Bone marrow (tissue), 2 donors: ENCODE measurements at regions not wholly inside any gene's neighbourhood (a gene's known extent, or its start where the extent isn't known, plus 50 kb on each side); places are given as distances from the start of the nearest gene placed in this dataset.
"Not testable (repeated sequence)": the region's sequence is repeated elsewhere in the genome, so short reads cannot be mapped to it uniquely, and the experiment has no call there.

Source experiments
- DNase-seq, 2 donors: peaks; one replicate each; lab custom pipeline; 2025; lab: John Stamatoyannopoulos, UW

DNA sequence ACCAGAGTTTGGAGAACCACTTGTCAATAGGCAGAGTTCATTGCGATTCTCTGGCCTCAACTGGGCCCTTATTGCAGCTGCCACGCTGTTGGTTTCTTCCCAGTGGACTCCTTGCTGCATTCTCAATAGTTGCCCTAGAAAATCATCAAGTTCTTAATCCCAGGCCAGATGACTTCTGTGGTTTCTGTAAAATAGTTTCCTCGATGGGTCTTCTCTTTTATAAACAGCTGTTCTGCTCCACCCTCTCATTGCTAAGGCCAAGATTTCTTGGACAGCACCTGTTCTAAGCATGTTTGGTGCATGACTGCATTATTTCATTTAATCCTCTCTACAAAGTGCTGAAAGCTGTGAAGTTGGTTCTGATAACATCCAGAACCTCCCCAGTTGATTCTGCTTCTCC lies 131.0 kb downstream of the BCL2L11 start:
- no peak for DNase-seq

GRCh38 chr2:111252436-111252835 lies 131.7 kb downstream of the BCL2L11 start:
- DNase-seq, result no peak

DNA sequence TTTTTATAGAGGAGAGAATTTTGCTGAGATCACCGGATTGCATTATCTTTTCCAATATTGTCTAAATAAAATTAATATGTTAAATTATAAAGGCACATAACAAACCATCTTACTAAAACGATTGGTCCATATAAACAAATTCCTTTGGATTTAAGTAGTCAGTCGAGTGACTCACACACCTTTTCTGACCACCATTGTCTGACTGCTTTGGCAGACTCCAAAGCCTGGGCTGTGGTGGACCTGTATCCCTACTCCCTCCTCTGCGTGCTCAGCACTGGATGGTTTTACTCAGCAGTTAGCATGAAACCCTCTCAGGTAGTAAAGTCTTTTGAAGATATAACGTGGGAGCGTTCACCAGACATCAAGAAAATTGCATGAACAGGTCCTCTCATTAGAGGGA lies 134.2 kb downstream of the BCL2L11 start:
- DNase-seq, result not testable (repeated sequence)

DNA sequence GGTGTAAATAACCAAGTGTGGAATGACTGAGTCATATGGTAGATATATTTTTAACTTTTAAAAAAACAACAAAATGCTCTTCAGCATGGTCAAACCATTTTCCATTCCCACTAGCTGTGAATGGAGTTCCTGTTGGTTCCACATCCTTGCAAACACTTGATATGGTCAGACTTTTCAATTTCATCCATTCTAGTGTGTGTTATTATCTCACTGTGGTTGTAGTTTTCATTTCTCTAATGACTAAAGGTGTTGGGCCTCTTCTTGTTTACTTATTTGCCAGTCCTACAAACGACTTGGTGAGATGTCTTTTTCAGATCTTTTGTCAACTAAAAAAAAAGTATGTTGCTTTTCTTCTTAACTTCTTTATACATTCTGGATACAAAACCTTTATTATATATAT lies 135.9 kb downstream of the BCL2L11 start:
- not testable (repeated sequence) for DNase-seq

DNA sequence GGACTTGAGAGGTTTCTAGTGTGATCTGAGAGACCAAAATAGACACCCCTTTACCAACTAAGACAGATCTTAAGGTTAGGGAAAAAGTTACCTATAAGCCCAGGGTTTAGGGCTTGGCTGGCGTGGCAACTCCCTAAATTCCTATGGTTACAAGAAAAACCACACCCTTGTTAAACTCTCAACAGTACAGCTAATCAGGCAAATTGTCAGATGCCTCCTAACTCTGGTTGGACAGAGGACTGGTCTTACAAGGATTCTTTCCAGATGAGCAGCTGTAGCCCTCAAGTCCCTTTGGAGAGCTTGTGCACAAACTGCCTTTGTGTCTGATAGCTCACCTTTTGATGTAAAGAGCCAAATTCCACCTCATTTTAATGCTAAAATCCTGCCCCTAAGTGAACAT lies 136.9 kb downstream of the BCL2L11 start:
- DNase-seq, result not testable (repeated sequence)

GRCh38 chr2:111258318-111258717 lies 137.6 kb downstream of the BCL2L11 start:
- not testable (repeated sequence) for DNase-seq

DNA sequence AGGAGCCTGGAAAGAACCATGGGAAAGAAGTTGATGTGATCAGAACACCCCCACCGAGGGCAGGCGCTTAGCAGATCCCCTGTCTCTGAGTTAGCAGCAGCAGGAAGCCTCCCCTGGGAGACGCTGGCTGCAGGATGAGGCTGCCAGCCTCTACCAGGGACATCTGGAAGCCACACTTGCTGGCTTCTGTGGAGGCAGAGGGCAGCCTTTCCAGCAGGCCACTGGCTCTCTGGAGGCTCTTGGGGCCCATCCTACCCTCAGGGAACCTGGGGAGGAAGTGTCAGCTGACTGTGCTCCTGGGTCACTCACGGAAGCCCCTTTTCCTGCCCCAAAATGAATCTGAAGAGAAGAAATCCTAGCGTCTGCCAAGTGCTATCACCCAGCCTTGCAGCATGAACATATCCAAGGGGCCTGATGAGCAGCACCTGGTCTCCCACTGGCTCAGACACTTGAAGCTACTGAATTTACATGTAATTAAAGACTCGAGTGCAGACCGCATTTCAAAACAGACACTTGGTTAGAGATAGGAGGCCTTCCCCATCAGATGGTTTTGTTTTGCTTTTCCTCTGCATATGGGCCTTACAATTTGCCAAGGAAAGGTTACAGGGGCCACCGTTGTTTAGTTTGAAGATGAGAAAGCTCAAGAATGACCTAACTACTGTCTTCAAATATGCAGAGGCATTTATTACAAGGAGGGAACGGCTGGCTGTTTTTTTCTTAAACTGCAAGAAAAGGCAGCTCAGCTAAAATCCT lies 142.1 kb downstream of the BCL2L11 start:
- not testable (repeated sequence) for DNase-seq

- DNase-seq, result not testable (repeated sequence)
Observed at GRCh38 chr2:111263380-111264017, 142.8 kb downstream of the BCL2L11 start.

- DNase-seq, result not testable (repeated sequence)
Observed at GRCh38 chr2:111264956-111265355, 144.2 kb downstream of the BCL2L11 start.

GRCh38 chr2:111266556-111266955 lies 145.8 kb downstream of the BCL2L11 start:
- not testable (repeated sequence) for DNase-seq

- DNase-seq, result not testable (repeated sequence)
Observed at GRCh38 chr2:111267038-111267437, 146.3 kb downstream of the BCL2L11 start.

- not testable (repeated sequence) for DNase-seq
Observed at GRCh38 chr2:111269761-111270323, 149.1 kb downstream of the BCL2L11 start.

DNA sequence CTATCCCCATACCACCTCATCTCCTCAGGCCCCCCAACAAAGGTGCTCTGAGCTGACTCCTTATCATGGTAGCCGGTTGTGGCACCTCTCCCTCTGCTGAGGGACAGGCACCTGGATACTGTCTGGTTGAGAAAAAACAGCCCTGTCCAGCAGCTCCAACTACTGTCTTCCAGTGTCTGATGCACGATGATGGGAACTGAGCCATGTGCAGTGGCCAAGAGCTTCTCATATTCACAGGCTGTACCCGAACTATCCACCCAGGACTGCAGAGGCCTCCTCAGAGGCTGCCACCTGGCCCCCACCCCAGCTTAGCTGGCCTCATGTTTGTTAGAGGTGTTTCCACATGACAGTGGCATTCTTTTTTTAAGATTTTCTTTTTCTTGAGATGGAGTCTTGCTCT lies 149.9 kb downstream of the BCL2L11 start:
- DNase-seq, result not testable (repeated sequence)

DNA sequence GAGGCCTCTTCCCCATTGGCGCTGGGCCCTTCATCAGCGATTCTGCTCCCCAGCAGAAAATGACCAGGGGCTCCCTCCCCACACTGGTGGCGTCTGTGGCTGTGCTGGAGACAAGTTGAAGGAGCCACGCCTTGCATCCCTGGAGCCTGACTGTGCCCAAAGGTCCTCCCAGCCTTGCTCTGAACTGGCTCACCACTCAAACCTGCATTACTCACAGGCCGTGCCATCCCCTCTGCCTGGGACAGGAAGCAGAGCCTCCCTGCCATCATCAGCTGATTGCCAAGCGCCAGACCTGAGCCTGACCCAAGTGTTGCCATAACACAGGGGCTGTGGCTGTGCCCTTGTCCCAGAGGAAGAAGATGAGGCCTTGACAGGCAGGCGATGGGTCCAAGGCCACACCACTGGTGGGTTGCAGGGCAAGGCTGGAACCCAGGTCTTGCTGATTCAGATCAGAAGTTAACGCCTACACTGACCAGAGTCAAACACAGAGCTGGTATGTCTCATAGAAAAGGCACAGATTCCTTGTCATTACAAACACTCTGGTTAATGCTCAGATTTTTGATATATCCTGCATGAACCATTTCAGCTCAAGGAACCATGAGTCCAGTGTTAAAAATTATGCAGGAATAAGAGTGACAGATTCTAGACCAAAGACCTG lies 151.1 kb downstream of the BCL2L11 start:
- not testable (repeated sequence) for DNase-seq

GRCh38 chr2:111273007-111273406 lies 152.3 kb downstream of the BCL2L11 start:
- DNase-seq, result not testable (repeated sequence)

- DNase-seq, result not testable (repeated sequence)
Observed at GRCh38 chr2:111275047-111275853, 154.5 kb downstream of the BCL2L11 start.

GRCh38 chr2:111275854-111276171 lies 155.1 kb downstream of the BCL2L11 start:
- not testable (repeated sequence) for DNase-seq

DNA sequence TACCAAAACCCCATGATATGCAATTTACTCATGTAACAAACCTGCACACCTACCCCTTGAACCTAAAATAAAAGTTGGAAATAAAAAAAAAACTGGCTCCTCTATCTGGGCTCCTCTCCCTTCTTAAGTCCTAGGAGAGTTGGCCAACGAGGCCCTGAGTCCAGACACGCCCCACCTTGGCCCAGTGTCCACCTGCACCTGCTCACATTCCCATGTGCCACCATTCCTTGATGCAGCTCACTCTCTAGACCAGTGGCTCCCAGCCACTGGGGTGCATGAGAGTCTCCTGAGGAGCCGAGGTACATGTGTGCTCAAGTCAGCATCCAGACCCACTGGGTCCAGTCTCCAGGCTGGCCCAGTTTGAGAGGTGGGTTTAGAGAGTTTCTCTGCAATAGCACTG lies 157.4 kb downstream of the BCL2L11 start:
- DNase-seq, result not testable (repeated sequence)

- not testable (repeated sequence) for DNase-seq
Observed at GRCh38 chr2:111280709-111281286, 160.1 kb downstream of the BCL2L11 start.

DNA sequence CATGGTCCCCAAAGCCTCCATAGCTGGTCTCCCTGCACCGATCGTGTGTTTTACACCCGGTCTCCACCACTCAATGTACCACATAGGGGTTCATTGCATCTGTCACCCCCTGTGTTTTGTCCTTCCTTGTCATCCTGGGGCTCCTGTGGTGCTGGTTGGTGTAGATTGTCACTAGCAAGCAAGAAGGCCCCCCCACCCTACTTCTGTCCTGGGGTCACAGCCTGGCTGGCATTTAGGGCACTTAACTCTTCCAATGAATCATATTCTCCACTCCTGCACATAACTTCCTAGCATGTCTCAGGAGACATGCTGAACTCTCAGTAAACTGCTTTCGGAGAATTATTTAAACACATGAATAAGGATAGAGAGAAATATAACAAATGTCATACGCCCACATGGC lies 161.4 kb downstream of the BCL2L11 start:
- not testable (repeated sequence) for DNase-seq
